ENCODE measurements at regions not wholly inside any gene's neighbourhood (a gene's known extent, or its start where the extent isn't known, plus 50 kb on each side); places are given as distances from the start of the nearest gene placed in this dataset.

- TF ChIP-seq RFX5 (IDR thresholded peaks at IDR 0.05; ENCODE audit: borderline replicate concordance, low read depth, low read length): no peak
- no peak for TF ChIP-seq SRF (IDR thresholded peaks at IDR 0.05; ENCODE audit: low read depth, low read length)
- TF ChIP-seq GTF2F1 (IDR thresholded peaks at IDR 0.05; ENCODE audit: borderline replicate concordance, low read depth, low read length): no peak
- no peak for TF ChIP-seq CTCF (IDR thresholded peaks at IDR 0.05; ENCODE audit: control extremely low read depth in 1 of 3, insufficient read depth in 1 of 3, low read depth in 1 of 3, low read length in 3 of 3)
- TF ChIP-seq CHD7 (IDR thresholded peaks at IDR 0.05; ENCODE audit: insufficient replicate concordance, low read length): no peak
- TF ChIP-seq MAFK (IDR thresholded peaks at IDR 0.05; ENCODE audit: low read depth, low read length): no peak
These were observed 86.4 kb upstream of the OTOS start (continued) for GRCh38 chr2:240226672-240227537.

All from H1 (cell line).